KMS-11 (cell line): ENCODE measurements at regions not wholly inside any gene's neighbourhood (a gene's known extent, or its start where the extent isn't known, plus 50 kb on each side); places are given as distances from the start of the nearest gene placed in this dataset.

Source experiments
- H2AFZ ChIP-seq: fragments of 200-600 bp; sonication (generic); 2 replicates; pipeline ENCODE4 v1.6.1; 2016; ENCODE audit warnings: antibody characterized with exemption, mixed run types, low read depth
- H3K27ac ChIP-seq: fragments of 200-600 bp; sonication (generic); 2 replicates; pipeline ENCODE4 v1.6.1; 2016; ENCODE audit warnings: mild to moderate bottlenecking, mixed run types
- H3K27me3 ChIP-seq: fragments of 200-600 bp; sonication (generic); 2 replicates; pipeline ENCODE4 v1.6.1; 2017; ENCODE audit warnings: mild to moderate bottlenecking, low read depth, mixed run types, moderate library complexity; ENCODE audit not compliant: insufficient read depth
- H3K36me3 ChIP-seq: fragments of 200-600 bp; sonication (generic); 2 replicates; pipeline ENCODE4 v1.6.1; 2017; ENCODE audit warnings: mild to moderate bottlenecking, mixed run types; ENCODE audit not compliant: insufficient read depth
- H3K4me1 ChIP-seq: fragments of 200-600 bp; sonication (generic); 2 replicates; pipeline ENCODE4 v1.6.1; 2016; ENCODE audit warnings: mild to moderate bottlenecking, low read depth, mixed run types; ENCODE audit not compliant: poor library complexity, severe bottlenecking
- H3K4me2 ChIP-seq: fragments of 200-600 bp; sonication (generic); 2 replicates; pipeline ENCODE4 v1.7.0; 2016; ENCODE audit warnings: mild to moderate bottlenecking, mixed run types
- H3K4me3 ChIP-seq: fragments of 200-600 bp; sonication (generic); IDR thresholded peaks from 2 replicates; pipeline ENCODE4 v1.6.1; 2017; ENCODE audit warnings: low read depth, low read length, mixed read lengths; ENCODE audit not compliant: insufficient read depth
- H3K79me2 ChIP-seq: fragments of 200-600 bp; sonication (generic); 2 replicates; pipeline ENCODE4 v1.6.1; 2016; ENCODE audit warnings: low read depth, mixed run types; ENCODE audit not compliant: insufficient read depth
- H3K9ac ChIP-seq: fragments of 200-600 bp; sonication (generic); 2 replicates; pipeline ENCODE4 v1.6.1; 2016; ENCODE audit warnings: mild to moderate bottlenecking, mixed run types
- H4K20me1 ChIP-seq: fragments of 200-600 bp; sonication (generic); 2 replicates; pipeline ENCODE4 v1.6.1; 2016; ENCODE audit warnings: mild to moderate bottlenecking, mixed run types; ENCODE audit not compliant: insufficient read depth
- CTCF ChIP-seq: fragments of 200-600 bp; sonication (generic); conservative IDR thresholded peaks from 2 replicates; pipeline ENCODE4 v1.6.1; 2017; ENCODE audit warnings: low read depth, mild to moderate bottlenecking, antibody characterized with exemption, low read length, moderate library complexity, mixed read lengths

DNA sequence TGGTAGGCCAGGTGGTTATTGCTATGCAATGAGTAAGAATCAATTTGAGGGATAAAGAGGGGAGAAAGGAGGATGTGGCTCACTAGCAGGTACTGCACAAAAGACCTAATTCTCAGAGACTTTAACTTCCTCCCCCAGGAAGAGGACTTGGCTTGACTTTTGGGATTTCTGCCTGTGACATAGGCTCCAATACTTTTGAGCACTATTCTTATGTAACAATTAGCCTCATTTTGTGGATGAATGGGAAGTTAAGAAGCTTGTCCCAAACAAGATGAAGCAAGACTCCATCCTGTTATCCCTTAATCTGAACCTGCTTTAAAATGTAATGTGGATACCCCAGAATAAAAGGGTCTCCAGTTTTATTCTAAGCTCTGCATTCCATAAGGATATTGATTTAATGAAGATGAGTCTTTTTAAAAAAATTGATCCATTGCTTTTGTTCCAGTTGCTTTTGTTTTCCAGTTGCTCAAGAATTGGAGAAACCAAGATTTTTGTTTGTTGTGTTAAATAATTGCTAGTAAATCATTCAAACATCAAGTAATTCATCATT lies 218.5 kb downstream of the SNX13 start:
- no peak overlapping the region for H3K27ac ChIP-seq
- no peak overlapping the region for H3K4me2 ChIP-seq
- no peaks in the 10 kb centered on the region for H4K20me1 ChIP-seq
- no peaks in the 10 kb centered on the region for H3K79me2 ChIP-seq
- H3K9ac ChIP-seq = no peak overlapping the region
- H3K4me3 ChIP-seq = no peak overlapping the region
- no peak for TF ChIP-seq CTCF
- H3K4me1 ChIP-seq = no peaks in the 10 kb centered on the region
- no peaks in the 10 kb centered on the region for H3K36me3 ChIP-seq
- H2AFZ ChIP-seq = no peak overlapping the region
- H3K27me3 ChIP-seq = no peaks in the 10 kb centered on the region

- no peaks in the 10 kb centered on the region for H3K27me3 ChIP-seq
- H3K4me2 ChIP-seq = no peak overlapping the region
- H3K36me3 ChIP-seq = no peaks in the 10 kb centered on the region
- H3K9ac ChIP-seq = no peak overlapping the region
- no peaks in the 10 kb centered on the region for H3K4me1 ChIP-seq
- H3K27ac ChIP-seq = no peak overlapping the region
- H4K20me1 ChIP-seq = no peaks in the 10 kb centered on the region
- TF ChIP-seq CTCF = no peak
- no peak overlapping the region for H2AFZ ChIP-seq
- H3K79me2 ChIP-seq = no peaks in the 10 kb centered on the region
- no peak overlapping the region for H3K4me3 ChIP-seq
Measured at GRCh38 chr7:17722798-17723197, 217.5 kb downstream of the SNX13 start.

GRCh38 chr7:17725821-17726220 lies 214.5 kb downstream of the SNX13 start:
- TF ChIP-seq CTCF = no peak
- no peak overlapping the region for H2AFZ ChIP-seq
- no peak overlapping the region for H3K27ac ChIP-seq
- H3K4me1 ChIP-seq = no peaks in the 10 kb centered on the region
- H3K27me3 ChIP-seq = no peaks in the 10 kb centered on the region
- no peak overlapping the region for H3K9ac ChIP-seq
- H3K36me3 ChIP-seq = no peaks in the 10 kb centered on the region
- no peak overlapping the region for H3K4me3 ChIP-seq
- no peaks in the 10 kb centered on the region for H4K20me1 ChIP-seq
- H3K79me2 ChIP-seq = no peaks in the 10 kb centered on the region
- H3K4me2 ChIP-seq = no peak overlapping the region

DNA sequence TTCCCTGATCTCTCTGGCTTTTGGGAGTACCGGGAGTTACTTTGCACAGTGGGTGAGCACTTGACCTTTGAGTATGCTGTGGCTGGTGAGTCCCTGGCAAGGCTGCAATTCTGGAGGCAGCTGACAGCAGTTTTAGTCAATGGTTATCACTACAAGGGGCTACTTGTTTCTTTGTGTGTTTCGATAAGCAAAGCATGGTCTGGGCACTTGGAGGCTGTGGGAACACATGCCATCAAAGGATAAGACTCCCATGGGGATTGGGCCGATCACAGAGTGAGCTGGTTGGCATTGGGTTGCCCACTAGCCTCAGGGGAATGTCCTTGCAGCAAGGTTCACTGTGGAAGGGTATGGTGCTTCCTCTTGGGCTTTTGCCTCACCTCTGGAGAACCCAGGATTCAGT lies 208.2 kb downstream of the SNX13 start:
- no peaks in the 10 kb centered on the region for H3K36me3 ChIP-seq
- H3K79me2 ChIP-seq = no peaks in the 10 kb centered on the region
- no peaks in the 10 kb centered on the region for H3K4me1 ChIP-seq
- no peak overlapping the region for H3K4me3 ChIP-seq
- H4K20me1 ChIP-seq = no peaks in the 10 kb centered on the region
- no peak overlapping the region for H2AFZ ChIP-seq
- no peaks in the 10 kb centered on the region for H3K27me3 ChIP-seq
- no peak overlapping the region for H3K4me2 ChIP-seq
- no peak overlapping the region for H3K27ac ChIP-seq
- no peak overlapping the region for H3K9ac ChIP-seq
- no peak for TF ChIP-seq CTCF
